ENCODE measurements at regions not wholly inside any gene's neighbourhood (a gene's known extent, or its start where the extent isn't known, plus 50 kb on each side); places are given as distances from the start of the nearest gene placed in this dataset.

- dilution Hi-C loops (cut with HindIII; ENCODE audit: low sequenced_read_pairs, unreplicated experiment) = no loop called here
- no peak for ATAC-seq (ENCODE audit: low read depth)
- no peak for TF ChIP-seq CHD1 (IDR thresholded peaks at IDR 0.05; ENCODE audit: low read depth, low read length)
- TF ChIP-seq MAFK (IDR thresholded peaks at IDR 0.05; ENCODE audit: low read depth, low read length) = no peak
- TF ChIP-seq RCOR1 (IDR thresholded peaks at IDR 0.05; ENCODE audit: insufficient replicate concordance, low read length) = no peak
- no peak for TF ChIP-seq BHLHE40 (IDR thresholded peaks at IDR 0.05; ENCODE audit: low read depth, low read length)
- no peak for TF ChIP-seq RAD21 (IDR thresholded peaks at IDR 0.05; ENCODE audit: low read length)
- no peak for TF ChIP-seq NFE2L2 (IDR thresholded peaks at IDR 0.05; ENCODE audit: low read depth, low read length)
- TF ChIP-seq SMC3 (IDR thresholded peaks at IDR 0.05; ENCODE audit: low read depth, low read length) = no peak
- TF ChIP-seq, protein P1, sequence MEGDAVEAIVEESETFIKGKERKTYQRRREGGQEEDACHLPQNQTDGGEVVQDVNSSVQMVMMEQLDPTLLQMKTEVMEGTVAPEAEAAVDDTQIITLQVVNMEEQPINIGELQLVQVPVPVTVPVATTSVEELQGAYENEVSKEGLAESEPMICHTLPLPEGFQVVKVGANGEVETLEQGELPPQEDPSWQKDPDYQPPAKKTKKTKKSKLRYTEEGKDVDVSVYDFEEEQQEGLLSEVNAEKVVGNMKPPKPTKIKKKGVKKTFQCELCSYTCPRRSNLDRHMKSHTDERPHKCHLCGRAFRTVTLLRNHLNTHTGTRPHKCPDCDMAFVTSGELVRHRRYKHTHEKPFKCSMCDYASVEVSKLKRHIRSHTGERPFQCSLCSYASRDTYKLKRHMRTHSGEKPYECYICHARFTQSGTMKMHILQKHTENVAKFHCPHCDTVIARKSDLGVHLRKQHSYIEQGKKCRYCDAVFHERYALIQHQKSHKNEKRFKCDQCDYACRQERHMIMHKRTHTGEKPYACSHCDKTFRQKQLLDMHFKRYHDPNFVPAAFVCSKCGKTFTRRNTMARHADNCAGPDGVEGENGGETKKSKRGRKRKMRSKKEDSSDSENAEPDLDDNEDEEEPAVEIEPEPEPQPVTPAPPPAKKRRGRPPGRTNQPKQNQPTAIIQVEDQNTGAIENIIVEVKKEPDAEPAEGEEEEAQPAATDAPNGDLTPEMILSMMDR (conservative IDR thresholded peaks at IDR 0.05; ENCODE audit: low read depth, low read length) = no peak
- TF ChIP-seq CEBPB (IDR thresholded peaks at IDR 0.05; ENCODE audit: low read depth, low read length) = no peak
- no peak for TF ChIP-seq USF2 (IDR thresholded peaks at IDR 0.05; ENCODE audit: low read depth, low read length)
- TF ChIP-seq RFX5 (IDR thresholded peaks at IDR 0.05; ENCODE audit: low read depth, low read length) = no peak
- no peak for TF ChIP-seq POLR2A (IDR thresholded peaks at IDR 0.05; ENCODE audit: low read depth, low read length)
- TF ChIP-seq, protein P2, sequence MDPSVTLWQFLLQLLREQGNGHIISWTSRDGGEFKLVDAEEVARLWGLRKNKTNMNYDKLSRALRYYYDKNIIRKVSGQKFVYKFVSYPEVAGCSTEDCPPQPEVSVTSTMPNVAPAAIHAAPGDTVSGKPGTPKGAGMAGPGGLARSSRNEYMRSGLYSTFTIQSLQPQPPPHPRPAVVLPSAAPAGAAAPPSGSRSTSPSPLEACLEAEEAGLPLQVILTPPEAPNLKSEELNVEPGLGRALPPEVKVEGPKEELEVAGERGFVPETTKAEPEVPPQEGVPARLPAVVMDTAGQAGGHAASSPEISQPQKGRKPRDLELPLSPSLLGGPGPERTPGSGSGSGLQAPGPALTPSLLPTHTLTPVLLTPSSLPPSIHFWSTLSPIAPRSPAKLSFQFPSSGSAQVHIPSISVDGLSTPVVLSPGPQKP (IDR thresholded peaks at IDR 0.05; ENCODE audit: borderline replicate concordance, low read depth, low read length) = no peak
- TF ChIP-seq MAZ (IDR thresholded peaks at IDR 0.05; ENCODE audit: borderline replicate concordance, low read depth, low read length) = no peak
- no peak for TF ChIP-seq FOS (IDR thresholded peaks at IDR 0.05; ENCODE audit: low read depth, low read length)
- TF ChIP-seq MXI1 (IDR thresholded peaks at IDR 0.05; ENCODE audit: borderline replicate concordance, low read depth, low read length) = no peak
These were observed 56.8 kb upstream of the SLC30A10 start for GRCh38 chr1:219985169-219985568.

More at GRCh38 chr1:219985169-219985568, 56.8 kb upstream of the SLC30A10 start:
- H2AK9ac ChIP-seq (replicated peaks; ENCODE audit: low read depth, low read length, poor library complexity) = no peak overlapping the region
- no peak overlapping the region for H3K4me3 ChIP-seq (ENCODE audit: insufficient read depth, low read depth, low read length)
- intact Hi-C loops (cut with micrococcal nuclease) (no loop called here), in situ Hi-C loops (cut with MboI; ENCODE audit: low sequenced_read_pairs) (no loop called here)
- CTCF ChIA-PET = no interaction called here
- H3K14ac ChIP-seq (replicated peaks; ENCODE audit: low read depth, low read length) = no peak overlapping the region
- no peak overlapping the region for H2BK5ac ChIP-seq (ENCODE audit: low read depth, low read length, poor library complexity, severe bottlenecking)
- H4K91ac ChIP-seq (ENCODE audit: insufficient read depth, low read depth, low read length) = no peak overlapping the region
- no peak overlapping the region for H2BK120ac ChIP-seq (ENCODE audit: low read depth, low read length)
- H3K27ac ChIP-seq (ENCODE audit: insufficient read depth, low read length) = no peak overlapping the region
- no peak overlapping the region for H3K18ac ChIP-seq (ENCODE audit: low read depth, low read length)
- H3K4me2 ChIP-seq (ENCODE audit: low read depth, low read length) = no peak overlapping the region
- H4K5ac ChIP-seq (ENCODE audit: low read depth, low read length) = no peak overlapping the region
- POLR2A ChIA-PET (ENCODE audit: unreplicated experiment) = no interaction called here
- no peak for DNase-seq
- no TSS peak for BruUV-seq (replicated peaks)
- no peak overlapping the region for H3K9ac ChIP-seq (ENCODE audit: low read depth, low read length)
- H4K8ac ChIP-seq (ENCODE audit: low read depth in 2 of 2, low read length in 2 of 2) = no peak overlapping the region
- no peak overlapping the region for H2AK5ac ChIP-seq (ENCODE audit: low read depth, low read length)
- H2BK15ac ChIP-seq (ENCODE audit: low read depth, low read length) = no peak overlapping the region
- no peaks in the 10 kb centered on the region for H4K20me1 ChIP-seq (ENCODE audit: insufficient read depth, low read length)
- no peaks in the 10 kb centered on the region for H3K4me1 ChIP-seq (ENCODE audit: control insufficient read depth, insufficient read depth, low read length)
- WGBS, 2 experiments (ENCODE audit: extremely low coverage in 2 of 2, insufficient read length in 1 of 2) = no CpG with 5 or more reads among the region's 3 CpGs
- no peak overlapping the region for H2BK20ac ChIP-seq (ENCODE audit: low read depth, low read length)
- peaks cover 24% of the 10 kb centered on the region for H3K36me3 ChIP-seq (ENCODE audit: control insufficient read depth, insufficient read depth, low read length)
- H3K9me1 ChIP-seq (ENCODE audit: insufficient read depth, low read length) = no peaks in the 10 kb centered on the region
- H3K9me3 ChIP-seq (ENCODE audit: control insufficient read depth, insufficient read depth, low read length) = no peaks in the 10 kb centered on the region
- no peaks in the 10 kb centered on the region for H3K27me3 ChIP-seq (ENCODE audit: control insufficient read depth, insufficient read depth, low read length)
- H3K79me1 ChIP-seq (ENCODE audit: low read depth in 1 of 2, low read length in 2 of 2) = peaks cover 0 to 3% of the 10 kb centered on the region in 2 experiments; a peak in 2 of 4 replicates
- H3K23ac ChIP-seq (ENCODE audit: low read depth, low read length) = no peak overlapping the region
- H2AFZ ChIP-seq (replicated peaks; ENCODE audit: low read length, poor library complexity) = no peak overlapping the region
- H3K4ac ChIP-seq (ENCODE audit: low read depth, low read length) = no peak overlapping the region
- no peak overlapping the region for H3K56ac ChIP-seq (ENCODE audit: extremely low read depth, insufficient read depth, low read length)
